GM12892 (cell line): ENCODE measurements at regions not wholly inside any gene's neighbourhood (a gene's known extent, or its start where the extent isn't known, plus 50 kb on each side); places are given as distances from the start of the nearest gene placed in this dataset.

Source experiments
- POLR2A ChIP-seq: IDR thresholded peaks from 2 replicates; pipeline ENCODE4 v1.6.1; 2011; ENCODE audit warnings: low read depth, low read length, control low read depth
- POLR2AphosphoS5 ChIP-seq: IDR thresholded peaks from 2 replicates; pipeline ENCODE4 v1.6.1; 2011; ENCODE audit warnings: low read depth, low read length, control low read depth
- TAF1 ChIP-seq: IDR thresholded peaks from 2 replicates; pipeline ENCODE4 v1.6.1; 2011; ENCODE audit warnings: low read depth, mild to moderate bottlenecking, control low read depth, low read length, borderline replicate concordance

DNA sequence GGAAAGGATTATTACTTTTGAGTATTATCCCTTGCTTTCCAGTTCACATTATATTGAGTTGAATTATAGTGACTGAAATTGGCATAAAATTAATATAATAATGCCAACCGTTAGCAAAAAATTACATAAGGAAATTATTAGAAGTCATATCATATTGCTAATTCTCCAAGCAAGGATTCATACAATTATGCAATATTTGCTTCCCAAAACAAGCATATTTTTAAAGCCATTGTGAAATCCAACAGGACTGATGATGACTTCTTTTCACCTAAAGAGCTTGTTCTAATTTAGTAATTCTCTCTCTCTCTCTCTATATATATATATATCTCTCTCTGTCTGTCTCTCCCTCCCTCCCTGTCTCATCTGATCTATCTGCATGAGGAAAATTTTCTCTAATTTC lies 283.5 kb downstream of the DSEL start:
- TF ChIP-seq POLR2AphosphoS5, result no peak
- TF ChIP-seq POLR2A, result no peak
- no peak for TF ChIP-seq TAF1
